Kidney capillary endothelial cell (primary cell): ENCODE measurements at regions not wholly inside any gene's neighbourhood (a gene's known extent, or its start where the extent isn't known, plus 50 kb on each side); places are given as distances from the start of the nearest gene placed in this dataset.
A peak's percentile ranks its signal among the peaks of the same experiment; 100 is the strongest.
"Not testable (repeated sequence)": the region's sequence is repeated elsewhere in the genome, so short reads cannot be mapped to it uniquely, and the experiment has no call there.

Experiments
- DNase-seq: peaks from one replicate; pipeline ENCODE4 v3.0.0-alpha.2; 2018; ENCODE audit warnings: low spot score

- DNase-seq = no peak
Observed at GRCh38 chrX:18102006-18102405, 118.7 kb downstream of the BEND2 start.

- DNase-seq = no peak
Observed at GRCh38 chrX:18101087-18101486, 119.6 kb downstream of the BEND2 start.

- no peak for DNase-seq
Observed at GRCh38 chrX:18099745-18100144, 120.9 kb downstream of the BEND2 start.

GRCh38 chrX:18098763-18099162 is 121.9 kb downstream of the BEND2 start:
- DNase-seq = no peak

GRCh38 chrX:18076434-18076833 is 144.3 kb downstream of the BEND2 start:
- DNase-seq = no peak

GRCh38 chrX:18075603-18076002 is 145.1 kb downstream of the BEND2 start:
- no peak for DNase-seq

- DNase-seq = not testable (repeated sequence)
Observed at GRCh38 chrX:18068045-18068444, 152.6 kb downstream of the BEND2 start.

GRCh38 chrX:18065956-18066355 is 154.7 kb downstream of the BEND2 start:
- DNase-seq = no peak

- DNase-seq = no peak
Observed at GRCh38 chrX:18051690-18052089, 169.0 kb downstream of the BEND2 start.

GRCh38 chrX:18047491-18047890 is 173.2 kb downstream of the BEND2 start:
- DNase-seq = peak; percentile 21

- no peak for DNase-seq
Observed at GRCh38 chrX:18045436-18045835, 175.2 kb downstream of the BEND2 start.

- no peak for DNase-seq
Observed at GRCh38 chrX:18042776-18043175, 177.9 kb downstream of the BEND2 start.

- no peak for DNase-seq
Observed at GRCh38 chrX:18041656-18042055, 179.0 kb downstream of the BEND2 start.

- no peak for DNase-seq
Observed at GRCh38 chrX:18039023-18039422, 177.9 kb upstream of the RAI2 start.

- no peak for DNase-seq
Observed at GRCh38 chrX:18036394-18036793, 175.3 kb upstream of the RAI2 start.

GRCh38 chrX:18034945-18035344 is 173.8 kb upstream of the RAI2 start:
- no peak for DNase-seq

GRCh38 chrX:18034504-18034903 is 173.4 kb upstream of the RAI2 start:
- no peak for DNase-seq

GRCh38 chrX:18032486-18033221 is 171.6 kb upstream of the RAI2 start:
- DNase-seq = no peak

- no peak for DNase-seq
Observed at GRCh38 chrX:18031726-18032375, 170.8 kb upstream of the RAI2 start.

GRCh38 chrX:18030656-18031055 is 169.6 kb upstream of the RAI2 start:
- DNase-seq = not testable (repeated sequence)

GRCh38 chrX:18026166-18026565 is 165.1 kb upstream of the RAI2 start:
- DNase-seq = no peak

GRCh38 chrX:18017411-18017810 is 156.3 kb upstream of the RAI2 start:
- no peak for DNase-seq

- no peak for DNase-seq
Observed at GRCh38 chrX:18016941-18017340, 155.8 kb upstream of the RAI2 start.

- DNase-seq = no peak
Observed at GRCh38 chrX:18010253-18010652, 149.2 kb upstream of the RAI2 start.
